Stimulated activated CD4-positive, alpha-beta T cell treated with anti-CD3 and anti-CD28 coated beads, Interleukin-2, amount 100 ng/mL, for 24 hours (primary cell): ENCODE measurements at regions not wholly inside any gene's neighbourhood (a gene's known extent, or its start where the extent isn't known, plus 50 kb on each side); places are given as distances from the start of the nearest gene placed in this dataset.

Experiments
- DNase-seq, 2 donors: peaks; one replicate each; pipeline ENCODE4 v3.0.0-alpha.2; 2020

DNA sequence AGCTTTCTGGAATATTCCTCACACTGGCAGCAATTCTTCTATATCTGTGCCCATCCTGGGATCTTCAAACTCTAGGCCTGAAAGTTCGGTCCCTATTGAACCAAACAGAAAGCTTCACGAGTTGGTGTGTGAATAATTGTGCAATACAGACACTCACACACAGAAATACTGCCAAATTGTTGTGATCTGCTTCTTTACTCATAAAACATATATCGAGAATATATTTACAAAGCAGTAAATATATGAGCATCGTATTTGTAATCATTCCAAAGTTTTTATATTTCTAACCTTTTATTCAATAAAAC lies 56.6 kb upstream of the BEX4 start:
- DNase-seq: no peak

DNA sequence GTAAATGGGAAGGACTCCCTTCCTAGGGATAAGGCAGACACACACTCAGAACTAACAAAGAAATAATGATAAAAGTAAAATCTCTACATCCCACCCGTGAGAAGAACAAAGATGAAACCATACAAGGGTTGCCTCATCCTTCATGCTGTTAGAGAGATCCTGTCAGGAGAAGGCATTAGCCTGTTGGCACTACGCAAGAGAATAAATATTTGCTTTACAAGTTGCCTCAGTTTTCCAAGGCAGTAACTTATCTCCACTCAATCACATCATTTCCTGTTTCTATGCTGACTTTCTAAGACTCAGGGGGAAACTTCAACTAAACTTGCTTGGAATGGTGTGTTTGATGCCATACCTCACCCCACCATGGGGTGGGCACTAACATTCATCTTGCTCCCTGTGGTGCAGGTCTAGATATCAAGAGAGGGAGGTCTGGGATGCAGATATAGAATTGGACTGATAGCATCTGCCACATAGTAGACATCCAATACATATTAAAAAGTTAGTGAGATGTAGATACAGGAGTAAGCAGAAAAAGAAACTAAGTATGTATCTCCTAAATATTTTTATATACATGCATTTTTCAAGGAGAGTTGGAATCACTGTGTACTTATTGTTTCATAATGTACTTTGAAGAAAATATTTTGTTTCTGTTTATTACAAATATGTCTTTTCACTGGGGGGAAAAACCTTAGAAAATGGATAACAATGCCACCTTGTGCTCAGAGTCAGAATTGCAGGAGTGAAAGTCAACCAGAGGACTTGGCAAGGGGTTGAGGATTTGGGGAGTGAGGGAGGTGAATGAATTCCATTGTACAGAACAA lies 57.2 kb upstream of the BEX4 start:
- DNase-seq: peak; percentile 2 to 22

DNA sequence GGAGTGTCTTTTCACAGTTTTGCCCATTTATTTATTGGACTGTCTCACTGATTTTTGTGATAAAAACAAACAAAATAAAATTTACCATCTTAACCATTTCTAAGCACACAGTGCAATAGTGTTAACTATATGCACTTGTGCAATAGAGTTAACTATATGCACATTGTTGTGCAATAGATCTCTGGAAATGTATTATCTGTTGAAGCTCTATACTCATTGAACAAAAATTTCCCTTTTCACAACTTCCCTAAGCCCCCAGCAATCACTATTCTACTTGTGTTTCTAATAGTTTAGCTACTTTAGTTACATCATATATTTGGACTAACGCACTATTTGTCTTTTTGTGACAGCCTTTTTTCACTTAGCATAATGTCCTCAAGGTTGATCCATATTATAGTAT lies 59.7 kb upstream of the BEX4 start:
- DNase-seq: no peak

DNA sequence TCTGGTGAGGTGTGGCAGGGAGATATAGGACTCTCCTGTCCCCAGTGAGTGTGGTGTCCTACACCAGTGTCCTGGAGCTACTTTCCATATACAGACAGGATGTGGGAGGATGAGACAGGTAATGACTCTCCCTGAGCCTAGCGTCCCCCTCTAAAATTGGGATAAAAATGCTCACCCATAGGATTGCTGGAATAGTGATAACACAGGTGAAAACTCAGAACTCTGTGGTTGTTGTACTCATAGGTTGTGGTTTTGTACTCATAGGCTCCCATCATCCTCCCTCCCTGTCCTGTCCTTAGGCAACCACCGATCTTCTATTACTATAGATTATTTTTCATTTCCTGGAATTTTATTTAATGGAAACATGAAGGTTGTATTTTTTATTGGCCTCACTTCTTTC lies 60.7 kb upstream of the NXF3 start:
- no peak for DNase-seq

DNA sequence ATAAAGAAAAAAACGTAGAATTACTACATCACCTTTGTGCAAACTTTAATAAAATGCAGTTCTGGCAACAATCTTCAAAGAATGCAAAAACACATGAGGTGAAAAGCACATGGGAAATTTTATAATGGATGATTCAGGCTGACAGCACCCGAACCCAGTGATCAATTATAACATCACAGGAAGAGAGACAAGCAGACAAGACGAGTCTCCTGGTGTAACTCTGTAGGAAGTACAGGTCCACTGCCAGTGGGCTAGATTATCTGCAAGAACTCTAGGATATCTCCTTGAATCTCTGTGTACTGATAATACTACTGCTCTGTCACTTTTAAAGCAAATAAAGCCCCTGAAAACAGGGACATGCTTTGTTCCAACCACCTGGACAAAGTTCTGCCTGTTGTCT lies 58.9 kb upstream of the NXF3 start:
- DNase-seq: no peak

DNA sequence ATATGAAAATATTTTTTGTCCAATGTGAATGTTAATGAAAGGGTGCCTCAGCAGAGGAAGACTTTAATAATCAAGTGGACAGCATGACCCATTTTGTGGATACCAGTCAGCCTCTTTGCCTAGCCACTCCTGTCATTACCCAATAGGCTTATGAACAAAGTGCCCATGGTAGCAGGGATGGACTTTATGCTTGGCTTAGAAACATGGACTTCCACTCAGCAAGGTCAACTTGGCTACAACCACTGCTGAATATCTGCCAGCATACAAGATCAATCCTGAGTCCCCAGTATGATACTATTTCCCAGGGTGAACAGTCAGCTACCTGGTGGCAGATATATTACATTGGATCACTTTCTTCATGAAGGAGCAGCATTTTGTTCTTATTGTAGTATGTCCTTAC lies 56.7 kb upstream of the NXF3 start:
- no peak for DNase-seq

DNA sequence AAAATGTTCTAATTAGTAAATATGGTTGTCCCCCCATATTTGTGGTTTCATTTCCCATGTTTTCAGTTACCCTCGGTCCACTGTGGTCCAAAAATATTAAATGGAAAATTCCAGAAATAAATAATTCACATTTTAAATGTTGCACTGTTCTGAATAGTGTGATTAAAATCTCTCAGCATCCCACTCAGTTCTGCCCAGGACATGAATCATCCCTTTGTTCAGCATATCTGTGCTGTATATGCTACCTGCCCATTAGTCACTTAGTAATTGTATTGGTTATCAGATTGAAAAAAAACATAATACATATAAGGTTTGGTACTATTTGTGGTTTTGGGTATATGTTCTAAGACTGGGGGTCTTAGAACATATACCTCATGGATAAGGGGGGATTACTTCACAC lies 55.1 kb upstream of the NXF3 start:
- no peak for DNase-seq
